Muscle of leg (tissue), 3 donors: ENCODE measurements at regions not wholly inside any gene's neighbourhood (a gene's known extent, or its start where the extent isn't known, plus 50 kb on each side); places are given as distances from the start of the nearest gene placed in this dataset.

ENCODE experiments used
- DNase-seq: peaks from one replicate; pipeline ENCODE4 v3.0.0; 2013
- H3K27ac ChIP-seq: one replicate; pipeline ENCODE4 v1.5.1; 2013; ENCODE audit warnings: mild to moderate bottlenecking, low read length, control low read depth
- H3K27me3 ChIP-seq: one replicate; pipeline ENCODE4 v1.6.1; 2013; ENCODE audit warnings: low read length; ENCODE audit not compliant: control insufficient read depth, insufficient read depth
- H3K36me3 ChIP-seq: one replicate; pipeline ENCODE4 v1.6.1; 2013; ENCODE audit warnings: low read length; ENCODE audit not compliant: control insufficient read depth, insufficient read depth
- H3K4me1 ChIP-seq: one replicate; pipeline ENCODE4 v1.6.1; 2013; ENCODE audit warnings: low read length; ENCODE audit not compliant: control insufficient read depth, insufficient read depth
- H3K4me3 ChIP-seq: one replicate; pipeline ENCODE4 v1.5.1; 2013; ENCODE audit warnings: low read length, control low read depth
- H3K9me3 ChIP-seq: replicated peaks from 2 replicates; pipeline ENCODE4 v1.6.1; 2013; ENCODE audit warnings: low read depth, low read length; ENCODE audit not compliant: control insufficient read depth
- WGBS: methylation state at CpG from one replicate; pipeline ENCODE4 v1.1.5; 2013; ENCODE audit warnings: missing lambda C conversion rate; ENCODE audit not compliant: insufficient coverage; 5-methylcytosine and 5-hydroxymethylcytosine counted together

- no peak overlapping the region for H3K4me3 ChIP-seq
- no peaks in the 10 kb centered on the region for H3K4me1 ChIP-seq
- H3K27me3 ChIP-seq, result no peaks in the 10 kb centered on the region
- H3K9me3 ChIP-seq, result no peaks in the 10 kb centered on the region
- no peak for DNase-seq
- H3K36me3 ChIP-seq, result no peaks in the 10 kb centered on the region
- no peak overlapping the region for H3K27ac ChIP-seq
Observed at GRCh38 chr3:132084982-132085381, 50.2 kb upstream of the CPNE4 start.

GRCh38 chr3:132087356-132087755 is 52.5 kb upstream of the CPNE4 start:
- Histone ChIP-seq H3K36me3 (no peaks in the 10 kb centered on the region), H3K9me3 (no peaks in the 10 kb centered on the region), H3K4me1 (no peaks in the 10 kb centered on the region), H3K27me3 (no peaks in the 10 kb centered on the region), H3K27ac (no peak overlapping the region), H3K4me3 (no peak overlapping the region)
- DNase-seq, result no peak
- WGBS, result no CpG with 5 or more reads among the region's 1 CpG

- Histone ChIP-seq H3K4me1 (no peaks in the 10 kb centered on the region), H3K27me3 (no peaks in the 10 kb centered on the region), H3K4me3 (no peak overlapping the region), H3K9me3 (no peaks in the 10 kb centered on the region), H3K36me3 (no peaks in the 10 kb centered on the region), H3K27ac (no peak overlapping the region)
- WGBS, result 50% methylated on average over 1 of the region's 2 CpGs
- no peak for DNase-seq
Observed at GRCh38 chr3:132088291-132088690, 53.5 kb upstream of the CPNE4 start.

- Histone ChIP-seq H3K36me3 (no peaks in the 10 kb centered on the region), H3K9me3 (no peaks in the 10 kb centered on the region), H3K27me3 (no peaks in the 10 kb centered on the region), H3K4me1 (no peaks in the 10 kb centered on the region), H3K27ac (no peak overlapping the region), H3K4me3 (no peak overlapping the region)
- WGBS, result 75% methylated on average over 1 of the region's 2 CpGs
- DNase-seq, result no peak
Observed at GRCh38 chr3:132090921-132091320, 56.1 kb upstream of the CPNE4 start.

GRCh38 chr3:132116601-132117000 is 81.8 kb upstream of the CPNE4 start:
- WGBS, result no CpG with 5 or more reads among the region's 1 CpG
- no peak overlapping the region for H3K4me3 ChIP-seq
- DNase-seq, result no peak

GRCh38 chr3:132117642-132118041 is 82.8 kb upstream of the CPNE4 start:
- Histone ChIP-seq H3K4me3 (no peak overlapping the region), H3K9me3 (peaks cover 8% of the 10 kb centered on the region), H3K27ac (no peak overlapping the region), H3K4me1 (no peaks in the 10 kb centered on the region), H3K36me3 (no peaks in the 10 kb centered on the region), H3K27me3 (no peaks in the 10 kb centered on the region)
- no peak for DNase-seq
- 67% methylated on average over 1 of the region's 1 CpG for WGBS

More at GRCh38 chr3:132116601-132117000, 81.8 kb upstream of the CPNE4 start:
- H3K36me3 ChIP-seq, result no peaks in the 10 kb centered on the region
- peaks cover 8% of the 10 kb centered on the region for H3K9me3 ChIP-seq
- no peaks in the 10 kb centered on the region for H3K27me3 ChIP-seq
- H3K4me1 ChIP-seq, result no peaks in the 10 kb centered on the region
- H3K27ac ChIP-seq, result no peak overlapping the region

DNA sequence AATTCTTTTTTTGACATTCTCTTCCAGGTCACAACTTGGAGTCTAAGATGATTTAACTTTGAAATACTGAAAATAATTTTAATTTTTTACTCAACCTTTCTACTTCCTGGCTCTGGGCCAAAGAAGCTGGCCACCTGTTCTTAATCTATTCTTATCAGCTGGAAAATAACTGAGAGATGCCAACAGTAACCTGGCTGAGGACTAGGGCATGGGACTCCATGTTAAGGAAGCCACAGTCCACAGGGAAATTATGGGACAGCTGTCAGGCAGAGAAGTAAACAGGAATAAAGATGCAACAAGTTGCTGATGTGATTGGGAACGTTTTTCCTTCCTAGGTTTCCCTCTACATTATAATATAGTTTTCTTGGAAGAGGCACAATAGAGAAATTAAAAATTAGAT is 84.7 kb upstream of the CPNE4 start:
- Histone ChIP-seq H3K36me3 (no peaks in the 10 kb centered on the region), H3K4me3 (no peak overlapping the region), H3K9me3 (peaks cover 3% of the 10 kb centered on the region), H3K27me3 (no peaks in the 10 kb centered on the region), H3K27ac (no peak overlapping the region), H3K4me1 (no peaks in the 10 kb centered on the region)
- no CpG with 5 or more reads among the region's 1 CpG for WGBS
- no peak for DNase-seq

DNA sequence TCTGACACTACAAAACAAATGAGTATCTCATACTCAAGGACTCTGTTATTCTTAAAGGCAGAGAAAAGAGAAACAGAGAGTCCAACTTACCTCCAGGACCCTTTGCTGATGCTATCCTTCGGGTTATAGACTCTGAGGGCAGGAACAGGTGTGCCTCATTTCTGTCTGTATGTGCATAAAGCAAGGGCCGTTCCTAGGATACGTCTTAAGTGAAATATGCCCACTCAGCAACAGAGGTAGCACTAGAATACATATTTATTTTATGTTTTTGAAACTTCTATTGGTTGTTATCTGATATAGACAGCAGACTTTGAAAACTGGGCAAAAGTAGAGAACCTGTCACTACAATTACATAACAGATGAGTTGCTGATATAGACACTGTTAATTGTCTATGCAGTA is 89.3 kb upstream of the CPNE4 start:
- no peaks in the 10 kb centered on the region for H3K27me3 ChIP-seq
- 86% methylated on average over 1 of the region's 3 CpGs for WGBS
- DNase-seq, result no peak
- no peaks in the 10 kb centered on the region for H3K36me3 ChIP-seq
- H3K27ac ChIP-seq, result no peak overlapping the region
- H3K4me3 ChIP-seq, result no peak overlapping the region
- H3K9me3 ChIP-seq, result peaks cover 3% of the 10 kb centered on the region
- no peaks in the 10 kb centered on the region for H3K4me1 ChIP-seq

- peaks cover 3% of the 10 kb centered on the region for H3K9me3 ChIP-seq
- WGBS, result 58% methylated on average over 1 of the region's 4 CpGs
- H3K27ac ChIP-seq, result no peak overlapping the region
- no peaks in the 10 kb centered on the region for H3K4me1 ChIP-seq
- no peaks in the 10 kb centered on the region for H3K27me3 ChIP-seq
- H3K36me3 ChIP-seq, result no peaks in the 10 kb centered on the region
- no peak for DNase-seq
- H3K4me3 ChIP-seq, result no peak overlapping the region
Observed at GRCh38 chr3:132124651-132125284, 90.0 kb upstream of the CPNE4 start.

- WGBS, result no CpG with 5 or more reads among the region's 1 CpG
- Histone ChIP-seq H3K27ac (no peak overlapping the region), H3K4me1 (no peaks in the 10 kb centered on the region), H3K9me3 (no peaks in the 10 kb centered on the region), H3K36me3 (no peaks in the 10 kb centered on the region), H3K4me3 (no peak overlapping the region), H3K27me3 (no peaks in the 10 kb centered on the region)
- DNase-seq, result no peak
Observed at GRCh38 chr3:132134611-132135010, 99.8 kb upstream of the CPNE4 start.
